ENCODE measurements at regions not wholly inside any gene's neighbourhood (a gene's known extent, or its start where the extent isn't known, plus 50 kb on each side); places are given as distances from the start of the nearest gene placed in this dataset.

DNA sequence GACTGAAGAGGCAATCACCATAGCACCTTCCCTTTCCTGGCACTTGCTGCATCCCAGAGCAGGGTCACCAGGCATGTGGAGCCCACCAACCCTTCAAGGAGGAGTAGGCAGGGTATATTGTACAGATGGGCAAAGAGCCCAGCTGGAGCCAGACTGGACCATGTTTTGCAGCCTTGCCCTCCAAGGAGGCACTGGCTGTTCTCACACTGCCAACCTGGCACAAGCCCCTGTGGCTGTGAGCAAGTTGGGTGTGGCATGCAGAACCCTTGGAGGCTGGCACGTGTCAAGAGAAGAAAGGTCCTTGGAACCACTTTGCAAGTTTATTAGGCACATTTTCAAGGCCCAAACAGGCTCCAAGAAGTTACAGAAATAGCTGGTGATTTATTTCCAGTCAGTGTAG, 146.4 kb downstream of the FOXD2 start:
- no peaks in the 10 kb centered on the region for H3K36me3 ChIP-seq (ENCODE audit: insufficient read depth, low read length)
- no peak overlapping the region for H3K9ac ChIP-seq (ENCODE audit: low read depth, low read length, poor library complexity, severe bottlenecking)
- no peaks in the 10 kb centered on the region for H3K9me2 ChIP-seq (replicated peaks; ENCODE audit: low read depth, low read length)
- H3K4me2 ChIP-seq (ENCODE audit: low read depth, low read length, poor library complexity, severe bottlenecking), result no peak overlapping the region
- no peak overlapping the region for H3K4me3 ChIP-seq (ENCODE audit: low read length, poor library complexity, severe bottlenecking)
- no peaks in the 10 kb centered on the region for H3K9me3 ChIP-seq (ENCODE audit: insufficient read depth, low read depth, low read length)
- H3K27me3 ChIP-seq (ENCODE audit: insufficient read depth, low read length, poor library complexity, severe bottlenecking), result no peaks in the 10 kb centered on the region
- no peaks in the 10 kb centered on the region for H3K4me1 ChIP-seq (ENCODE audit: insufficient read depth, low read length, poor library complexity, severe bottlenecking)
- H2AFZ ChIP-seq (ENCODE audit: low read length), result no peak overlapping the region
- TF ChIP-seq EZH2phosphoT487 (IDR thresholded peaks at IDR 0.05; ENCODE audit: borderline replicate concordance), result no peak
- TF ChIP-seq, protein P1, sequence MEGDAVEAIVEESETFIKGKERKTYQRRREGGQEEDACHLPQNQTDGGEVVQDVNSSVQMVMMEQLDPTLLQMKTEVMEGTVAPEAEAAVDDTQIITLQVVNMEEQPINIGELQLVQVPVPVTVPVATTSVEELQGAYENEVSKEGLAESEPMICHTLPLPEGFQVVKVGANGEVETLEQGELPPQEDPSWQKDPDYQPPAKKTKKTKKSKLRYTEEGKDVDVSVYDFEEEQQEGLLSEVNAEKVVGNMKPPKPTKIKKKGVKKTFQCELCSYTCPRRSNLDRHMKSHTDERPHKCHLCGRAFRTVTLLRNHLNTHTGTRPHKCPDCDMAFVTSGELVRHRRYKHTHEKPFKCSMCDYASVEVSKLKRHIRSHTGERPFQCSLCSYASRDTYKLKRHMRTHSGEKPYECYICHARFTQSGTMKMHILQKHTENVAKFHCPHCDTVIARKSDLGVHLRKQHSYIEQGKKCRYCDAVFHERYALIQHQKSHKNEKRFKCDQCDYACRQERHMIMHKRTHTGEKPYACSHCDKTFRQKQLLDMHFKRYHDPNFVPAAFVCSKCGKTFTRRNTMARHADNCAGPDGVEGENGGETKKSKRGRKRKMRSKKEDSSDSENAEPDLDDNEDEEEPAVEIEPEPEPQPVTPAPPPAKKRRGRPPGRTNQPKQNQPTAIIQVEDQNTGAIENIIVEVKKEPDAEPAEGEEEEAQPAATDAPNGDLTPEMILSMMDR (conservative IDR thresholded peaks at IDR 0.05; ENCODE audit: low read length), result no peak
- H3F3A ChIP-seq (ENCODE audit: low read depth), result no peaks in the 10 kb centered on the region
- H3K79me2 ChIP-seq (ENCODE audit: insufficient read depth, low read length), result no peaks in the 10 kb centered on the region
- H4K20me1 ChIP-seq (ENCODE audit: insufficient read depth, low read length, poor library complexity, severe bottlenecking), result no peaks in the 10 kb centered on the region

DNA sequence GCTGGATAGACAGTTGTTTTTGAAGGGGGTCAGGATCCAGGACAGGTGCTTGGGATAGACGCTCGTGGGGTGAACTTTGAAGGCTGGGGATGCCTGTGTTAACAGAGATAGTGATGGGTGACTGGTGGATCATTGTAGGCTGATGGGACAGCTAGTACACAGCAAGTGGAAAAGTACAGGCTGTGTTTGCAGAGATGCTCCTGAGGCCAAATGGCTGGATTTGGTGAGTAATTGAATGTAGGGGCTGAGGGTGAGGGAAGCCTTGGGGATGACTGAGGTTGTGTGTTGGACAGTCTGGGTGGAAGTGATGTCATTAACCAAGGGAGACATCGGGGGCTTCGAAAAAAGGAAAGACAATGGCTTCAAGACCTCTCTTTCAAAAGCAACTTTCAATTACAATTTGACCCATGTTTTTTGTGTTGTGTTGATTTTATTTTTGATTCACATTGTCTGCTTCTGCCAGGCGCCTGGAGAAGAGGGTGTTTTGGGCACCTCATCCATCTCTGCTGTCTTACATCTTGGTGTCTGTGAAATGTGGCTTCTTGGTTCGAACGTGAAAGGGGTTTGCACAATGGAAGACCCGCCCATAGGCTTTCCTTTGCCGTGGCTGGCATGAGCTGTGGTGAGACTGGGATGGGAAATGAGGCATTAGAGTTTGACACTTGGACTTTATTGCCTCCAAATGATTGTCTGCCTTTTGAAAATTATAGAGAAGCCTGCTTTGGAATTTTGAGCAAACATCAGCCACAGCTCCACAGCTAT, 147.5 kb downstream of the FOXD2 start:
- no peaks in the 10 kb centered on the region for H3K9me3 ChIP-seq (ENCODE audit: insufficient read depth, low read depth, low read length)
- no peaks in the 10 kb centered on the region for H3K27me3 ChIP-seq (ENCODE audit: insufficient read depth, low read length, poor library complexity, severe bottlenecking)
- H3K36me3 ChIP-seq (ENCODE audit: insufficient read depth, low read length), result no peaks in the 10 kb centered on the region
- H3K4me3 ChIP-seq (ENCODE audit: low read length, poor library complexity, severe bottlenecking), result no peak overlapping the region
- no peaks in the 10 kb centered on the region for H3K9me2 ChIP-seq (replicated peaks; ENCODE audit: low read depth, low read length)
- TF ChIP-seq, protein P1 (conservative IDR thresholded peaks at IDR 0.05; ENCODE audit: low read length), result no peak
- no peak for TF ChIP-seq EZH2phosphoT487 (IDR thresholded peaks at IDR 0.05; ENCODE audit: borderline replicate concordance)
- no peak overlapping the region for H2AFZ ChIP-seq (ENCODE audit: low read length)
- no peaks in the 10 kb centered on the region for H3F3A ChIP-seq (ENCODE audit: low read depth)
- H3K4me1 ChIP-seq (ENCODE audit: insufficient read depth, low read length, poor library complexity, severe bottlenecking), result no peaks in the 10 kb centered on the region
- H3K79me2 ChIP-seq (ENCODE audit: insufficient read depth, low read length), result no peaks in the 10 kb centered on the region
- no peak overlapping the region for H3K9ac ChIP-seq (ENCODE audit: low read depth, low read length, poor library complexity, severe bottlenecking)
- no peak overlapping the region for H3K4me2 ChIP-seq (ENCODE audit: low read depth, low read length, poor library complexity, severe bottlenecking)
- H4K20me1 ChIP-seq (ENCODE audit: insufficient read depth, low read length, poor library complexity, severe bottlenecking), result no peaks in the 10 kb centered on the region

DNA sequence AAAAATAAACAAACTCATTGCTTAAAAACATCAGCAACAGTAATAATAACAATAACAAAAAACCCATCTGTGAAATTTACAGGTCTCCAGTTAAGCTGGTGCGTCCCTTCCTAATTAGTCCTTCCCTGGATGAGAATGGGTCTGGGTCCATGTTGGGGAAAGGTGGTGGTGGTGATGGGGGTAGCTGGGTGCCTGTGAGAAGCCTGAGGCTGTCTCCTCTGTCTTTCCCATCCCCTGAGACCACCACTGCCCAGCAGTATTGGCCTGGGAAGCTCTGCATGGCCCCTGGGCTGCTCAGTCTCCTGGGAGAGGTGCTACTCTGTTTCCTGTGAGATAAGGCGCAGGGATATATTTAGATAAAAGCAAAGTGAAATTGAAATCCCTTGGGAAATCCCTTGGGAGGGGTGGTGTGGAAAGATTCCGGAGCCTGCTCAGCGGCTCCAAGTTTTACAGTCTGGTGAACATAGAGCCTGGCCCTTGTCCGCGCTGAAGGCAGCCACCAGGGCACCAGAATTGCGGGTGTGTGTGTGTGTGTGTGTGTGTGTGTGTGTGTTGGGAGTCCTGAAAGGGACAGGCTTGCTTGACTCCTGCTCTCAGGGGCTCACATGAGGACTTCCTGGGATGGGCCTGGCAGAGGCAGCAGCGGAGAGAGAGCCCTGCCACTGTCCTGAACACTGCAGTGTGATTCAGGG, 150.2 kb downstream of the FOXD2 start:
- Histone ChIP-seq H3K9me3 (ENCODE audit: insufficient read depth, low read depth, low read length) (no peaks in the 10 kb centered on the region), H3F3A (ENCODE audit: low read depth) (no peaks in the 10 kb centered on the region), H3K79me2 (ENCODE audit: insufficient read depth, low read length) (no peaks in the 10 kb centered on the region), H3K36me3 (ENCODE audit: insufficient read depth, low read length) (no peaks in the 10 kb centered on the region), H3K27me3 (ENCODE audit: insufficient read depth, low read length, poor library complexity, severe bottlenecking) (no peaks in the 10 kb centered on the region), H2AFZ (ENCODE audit: low read length) (no peak overlapping the region), H3K9me2 (replicated peaks; ENCODE audit: low read depth, low read length) (no peaks in the 10 kb centered on the region), H3K9ac (ENCODE audit: low read depth, low read length, poor library complexity, severe bottlenecking) (no peak overlapping the region), H3K4me2 (ENCODE audit: low read depth, low read length, poor library complexity, severe bottlenecking) (no peak overlapping the region), H4K20me1 (ENCODE audit: insufficient read depth, low read length, poor library complexity, severe bottlenecking) (no peaks in the 10 kb centered on the region), H3K4me3 (ENCODE audit: low read length, poor library complexity, severe bottlenecking) (no peak overlapping the region), H3K4me1 (ENCODE audit: insufficient read depth, low read length, poor library complexity, severe bottlenecking) (no peaks in the 10 kb centered on the region)
- no peak for TF ChIP-seq EZH2phosphoT487 (IDR thresholded peaks at IDR 0.05; ENCODE audit: borderline replicate concordance)
- TF ChIP-seq, protein P1 (conservative IDR thresholded peaks at IDR 0.05; ENCODE audit: low read length), result no peak

Measured in Loucy (cell line).